GM12878 (cell line): ENCODE measurements at regions not wholly inside any gene's neighbourhood (a gene's known extent, or its start where the extent isn't known, plus 50 kb on each side); places are given as distances from the start of the nearest gene placed in this dataset.

ENCODE experiments used
- CBX5 ChIP-seq: sonication (generic); IDR thresholded peaks from 2 replicates; pipeline ENCODE4 v1.6.1; 2016; ENCODE audit warnings: low read depth, moderate library complexity, mild to moderate bottlenecking, inconsistent platforms
- CEBPB ChIP-seq, 2 experiments: fragments of 150-350 bp in 1 of 2; IDR thresholded peaks; 2 replicates each; pipeline ENCODE4 v1.6.1; 2012 to 2014; ENCODE audit warnings: low read depth in 2 of 2, low read length in 2 of 2, borderline replicate concordance in 1 of 2, inconsistent platforms in 1 of 2
- FOXM1 ChIP-seq: IDR thresholded peaks from 2 replicates; pipeline ENCODE4 v1.6.1; 2012; ENCODE audit warnings: low read depth, mild to moderate bottlenecking, inconsistent platforms, low read length, moderate library complexity
- HDAC2 ChIP-seq: fragments of 200-600 bp; sonication (generic); IDR thresholded peaks from 2 replicates; pipeline ENCODE4 v1.6.1; 2017
- IKZF1 ChIP-seq: fragments of 450-650 bp; conservative IDR thresholded peaks from 2 replicates; pipeline ENCODE4 v1.6.1; 2017; ENCODE audit warnings: antibody characterized with exemption, mild to moderate bottlenecking
- MXI1 ChIP-seq: fragments of 150-350 bp; IDR thresholded peaks from 2 replicates; pipeline ENCODE4 v1.6.1; 2011; ENCODE audit warnings: low read depth, mild to moderate bottlenecking, inconsistent platforms, low read length, improper control_type of control experiment
- RAD21 ChIP-seq: IDR thresholded peaks from 2 replicates; pipeline ENCODE4 v1.6.1; 2011; ENCODE audit warnings: mild to moderate bottlenecking, low read depth, low read length, moderate library complexity; ENCODE audit not compliant: insufficient read depth
- SUZ12 ChIP-seq: fragments of 200-600 bp; sonication (generic); IDR thresholded peaks from one replicate; pipeline ENCODE4 v1.6.1; 2018; ENCODE audit warnings: antibody characterized with exemption, mild to moderate bottlenecking; ENCODE audit not compliant: unreplicated experiment
- YY1 ChIP-seq: IDR thresholded peaks from 2 replicates; pipeline ENCODE4 v1.6.1; 2011; ENCODE audit warnings: low read depth, mild to moderate bottlenecking, low read length
- ZBTB4 ChIP-seq: fragments of 450-650 bp; formaldehyde crosslinking; IDR thresholded peaks from 2 replicates; pipeline ENCODE4 v1.4.0; 2022; ENCODE audit warnings: mild to moderate bottlenecking, moderate library complexity
- TF ChIP-seq, protein P1 (sequence below): IDR thresholded peaks from 2 replicates; pipeline ENCODE4 v1.6.1; 2011; ENCODE audit warnings: borderline replicate concordance, low read depth, mild to moderate bottlenecking, moderate library complexity, mixed read lengths, low read length; ENCODE audit not compliant: insufficient read depth; ENCODE audit errors: extremely low read length
- TF ChIP-seq, protein P2 (sequence below): IDR thresholded peaks from 2 replicates; pipeline ENCODE4 v1.6.1; 2012; ENCODE audit warnings: improper control_type of control experiment, low read depth, low read length; ENCODE audit not compliant: insufficient replicate concordance

DNA sequence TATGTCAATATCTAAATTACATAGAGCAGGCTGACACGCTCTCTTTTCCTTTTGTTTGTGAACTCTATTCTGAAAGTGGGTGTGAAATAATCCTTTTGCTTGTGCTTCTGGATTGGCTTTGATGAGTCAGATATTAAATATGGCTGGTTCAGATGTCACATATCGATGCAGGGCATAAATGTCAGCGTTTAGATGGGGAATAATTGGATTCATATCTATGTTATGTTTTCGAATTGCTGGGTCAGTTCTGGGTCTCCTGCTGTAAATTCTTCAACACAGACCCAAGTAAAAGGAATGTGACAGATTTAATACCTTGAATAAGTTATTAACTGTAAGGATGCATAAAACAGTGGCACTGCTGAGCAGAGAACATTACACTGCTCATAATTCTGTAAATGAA, 118.7 kb upstream of the SNX2 start (continued):
- no peak for TF ChIP-seq CBX5
- TF ChIP-seq MXI1: no peak
- TF ChIP-seq CEBPB (IDR thresholded peaks at IDR 0.05; ENCODE audit: borderline replicate concordance in 1 of 2, low read depth in 2 of 2, low read length in 2 of 2): no peak
- no peak for TF ChIP-seq HDAC2
- no peak for TF ChIP-seq SUZ12
- TF ChIP-seq YY1: no peak
- TF ChIP-seq, protein P1, sequence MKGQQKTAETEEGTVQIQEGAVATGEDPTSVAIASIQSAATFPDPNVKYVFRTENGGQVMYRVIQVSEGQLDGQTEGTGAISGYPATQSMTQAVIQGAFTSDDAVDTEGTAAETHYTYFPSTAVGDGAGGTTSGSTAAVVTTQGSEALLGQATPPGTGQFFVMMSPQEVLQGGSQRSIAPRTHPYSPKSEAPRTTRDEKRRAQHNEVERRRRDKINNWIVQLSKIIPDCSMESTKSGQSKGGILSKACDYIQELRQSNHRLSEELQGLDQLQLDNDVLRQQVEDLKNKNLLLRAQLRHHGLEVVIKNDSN: no peak
- no peak for TF ChIP-seq FOXM1
- TF ChIP-seq, protein P2, sequence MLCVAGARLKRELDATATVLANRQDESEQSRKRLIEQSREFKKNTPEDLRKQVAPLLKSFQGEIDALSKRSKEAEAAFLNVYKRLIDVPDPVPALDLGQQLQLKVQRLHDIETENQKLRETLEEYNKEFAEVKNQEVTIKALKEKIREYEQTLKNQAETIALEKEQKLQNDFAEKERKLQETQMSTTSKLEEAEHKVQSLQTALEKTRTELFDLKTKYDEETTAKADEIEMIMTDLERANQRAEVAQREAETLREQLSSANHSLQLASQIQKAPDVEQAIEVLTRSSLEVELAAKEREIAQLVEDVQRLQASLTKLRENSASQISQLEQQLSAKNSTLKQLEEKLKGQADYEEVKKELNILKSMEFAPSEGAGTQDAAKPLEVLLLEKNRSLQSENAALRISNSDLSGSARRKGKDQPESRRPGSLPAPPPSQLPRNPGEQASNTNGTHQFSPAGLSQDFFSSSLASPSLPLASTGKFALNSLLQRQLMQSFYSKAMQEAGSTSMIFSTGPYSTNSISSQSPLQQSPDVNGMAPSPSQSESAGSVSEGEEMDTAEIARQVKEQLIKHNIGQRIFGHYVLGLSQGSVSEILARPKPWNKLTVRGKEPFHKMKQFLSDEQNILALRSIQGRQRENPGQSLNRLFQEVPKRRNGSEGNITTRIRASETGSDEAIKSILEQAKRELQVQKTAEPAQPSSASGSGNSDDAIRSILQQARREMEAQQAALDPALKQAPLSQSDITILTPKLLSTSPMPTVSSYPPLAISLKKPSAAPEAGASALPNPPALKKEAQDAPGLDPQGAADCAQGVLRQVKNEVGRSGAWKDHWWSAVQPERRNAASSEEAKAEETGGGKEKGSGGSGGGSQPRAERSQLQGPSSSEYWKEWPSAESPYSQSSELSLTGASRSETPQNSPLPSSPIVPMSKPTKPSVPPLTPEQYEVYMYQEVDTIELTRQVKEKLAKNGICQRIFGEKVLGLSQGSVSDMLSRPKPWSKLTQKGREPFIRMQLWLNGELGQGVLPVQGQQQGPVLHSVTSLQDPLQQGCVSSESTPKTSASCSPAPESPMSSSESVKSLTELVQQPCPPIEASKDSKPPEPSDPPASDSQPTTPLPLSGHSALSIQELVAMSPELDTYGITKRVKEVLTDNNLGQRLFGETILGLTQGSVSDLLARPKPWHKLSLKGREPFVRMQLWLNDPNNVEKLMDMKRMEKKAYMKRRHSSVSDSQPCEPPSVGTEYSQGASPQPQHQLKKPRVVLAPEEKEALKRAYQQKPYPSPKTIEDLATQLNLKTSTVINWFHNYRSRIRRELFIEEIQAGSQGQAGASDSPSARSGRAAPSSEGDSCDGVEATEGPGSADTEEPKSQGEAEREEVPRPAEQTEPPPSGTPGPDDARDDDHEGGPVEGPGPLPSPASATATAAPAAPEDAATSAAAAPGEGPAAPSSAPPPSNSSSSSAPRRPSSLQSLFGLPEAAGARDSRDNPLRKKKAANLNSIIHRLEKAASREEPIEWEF: no peak
- no peak for TF ChIP-seq RAD21
- TF ChIP-seq IKZF1: no peak
- no peak for TF ChIP-seq ZBTB4 (CRISPR knock-in tag)
